Loucy (cell line): ENCODE measurements at regions not wholly inside any gene's neighbourhood (a gene's known extent, or its start where the extent isn't known, plus 50 kb on each side); places are given as distances from the start of the nearest gene placed in this dataset.

Source experiments
- H2AFZ ChIP-seq: fragments of 200-600 bp; sonication (generic); 2 replicates; pipeline ENCODE4 v1.6.0; 2016; ENCODE audit warnings: antibody characterized with exemption, mild to moderate bottlenecking, low read length, moderate library complexity
- H3F3A ChIP-seq: fragments of 200-600 bp; 2 replicates; pipeline ENCODE4 v1.6.0; 2016; ENCODE audit warnings: antibody characterized with exemption, low read depth, mild to moderate bottlenecking
- H3K27me3 ChIP-seq: fragments of 200-600 bp; sonication (generic); 2 replicates; pipeline ENCODE4 v1.6.1; 2014; ENCODE audit warnings: low read length, mild to moderate bottlenecking; ENCODE audit not compliant: insufficient read depth, poor library complexity, severe bottlenecking
- H3K36me3 ChIP-seq: fragments of 200-600 bp; sonication (generic); 2 replicates; pipeline ENCODE4 v1.6.1; 2016; ENCODE audit warnings: low read length; ENCODE audit not compliant: insufficient read depth
- H3K4me1 ChIP-seq: fragments of 200-600 bp; sonication (generic); 2 replicates; pipeline ENCODE4 v1.5.1; 2014; ENCODE audit warnings: low read length, mild to moderate bottlenecking; ENCODE audit not compliant: insufficient read depth, poor library complexity, severe bottlenecking
- H3K4me2 ChIP-seq: fragments of 200-600 bp; sonication (generic); 2 replicates; pipeline ENCODE4 v1.6.0; 2014; ENCODE audit warnings: antibody characterized with exemption, low read length, low read depth, mild to moderate bottlenecking; ENCODE audit not compliant: poor library complexity, severe bottlenecking
- H3K4me3 ChIP-seq: fragments of 200-600 bp; sonication (generic); 2 replicates; pipeline ENCODE4 v1.5.1; 2014; ENCODE audit warnings: low read length, mild to moderate bottlenecking, mixed read lengths; ENCODE audit not compliant: poor library complexity, severe bottlenecking
- H3K79me2 ChIP-seq: fragments of 200-600 bp; sonication (generic); 2 replicates; pipeline ENCODE4 v1.6.1; 2014; ENCODE audit warnings: low read length; ENCODE audit not compliant: insufficient read depth
- H3K9ac ChIP-seq: fragments of 200-600 bp; sonication (generic); 2 replicates; pipeline ENCODE4 v1.6.0; 2014; ENCODE audit warnings: mild to moderate bottlenecking, low read depth, low read length, moderate library complexity; ENCODE audit not compliant: poor library complexity, severe bottlenecking
- H3K9me2 ChIP-seq: fragments of 200-600 bp; sonication (generic); replicated peaks from 2 replicates; pipeline ENCODE4 v1.6.1; 2016; ENCODE audit warnings: low read depth, low read length, mixed read lengths
- H3K9me3 ChIP-seq: fragments of 200-600 bp; sonication (generic); 2 replicates; pipeline ENCODE4 v1.6.1; 2014; ENCODE audit warnings: mild to moderate bottlenecking, antibody characterized with exemption, low read length, low read depth; ENCODE audit not compliant: insufficient read depth
- H4K20me1 ChIP-seq: fragments of 200-600 bp; sonication (generic); 2 replicates; pipeline ENCODE4 v1.6.0; 2014; ENCODE audit warnings: antibody characterized with exemption, low read length, mild to moderate bottlenecking; ENCODE audit not compliant: insufficient read depth, poor library complexity, severe bottlenecking
- CTCF ChIP-seq: fragments of 200-600 bp; sonication (generic); conservative IDR thresholded peaks from 2 replicates; pipeline ENCODE4 v1.5.1; 2014; ENCODE audit warnings: mild to moderate bottlenecking, antibody characterized with exemption, low read length
- EZH2phosphoT487 ChIP-seq: fragments of 200-600 bp; IDR thresholded peaks from 2 replicates; pipeline ENCODE4 v1.6.1; 2018; ENCODE audit warnings: antibody characterized with exemption, mild to moderate bottlenecking, moderate library complexity, borderline replicate concordance

- Histone ChIP-seq H3K4me3 (no peak overlapping the region), H3K9ac (no peak overlapping the region), H3F3A (no peaks in the 10 kb centered on the region), H3K27me3 (no peaks in the 10 kb centered on the region), H3K4me1 (no peaks in the 10 kb centered on the region), H3K9me3 (no peaks in the 10 kb centered on the region), H3K36me3 (no peaks in the 10 kb centered on the region), H3K4me2 (no peak overlapping the region), H3K79me2 (no peaks in the 10 kb centered on the region), H3K9me2 (no peaks in the 10 kb centered on the region), H4K20me1 (no peaks in the 10 kb centered on the region), H2AFZ (no peak overlapping the region)
- TF ChIP-seq CTCF (no peak), EZH2phosphoT487 (no peak)
These were observed 74.9 kb upstream of the NSMCE3 start for GRCh38 chr15:29344474-29344873.

GRCh38 chr15:29343229-29343628 is 73.6 kb upstream of the NSMCE3 start:
- H4K20me1 ChIP-seq, result no peaks in the 10 kb centered on the region
- no peaks in the 10 kb centered on the region for H3K9me3 ChIP-seq
- H3K79me2 ChIP-seq, result no peaks in the 10 kb centered on the region
- H3K4me3 ChIP-seq, result no peak overlapping the region
- H3K9me2 ChIP-seq, result no peaks in the 10 kb centered on the region
- no peak overlapping the region for H3K4me2 ChIP-seq
- no peak overlapping the region for H3K9ac ChIP-seq
- H3K27me3 ChIP-seq, result no peaks in the 10 kb centered on the region
- H3K4me1 ChIP-seq, result no peaks in the 10 kb centered on the region
- no peaks in the 10 kb centered on the region for H3K36me3 ChIP-seq
- no peaks in the 10 kb centered on the region for H3F3A ChIP-seq
- TF ChIP-seq EZH2phosphoT487 (no peak), CTCF (no peak)
- H2AFZ ChIP-seq, result no peak overlapping the region

GRCh38 chr15:29342201-29342600 is 72.6 kb upstream of the NSMCE3 start:
- no peaks in the 10 kb centered on the region for H3K36me3 ChIP-seq
- H3K4me1 ChIP-seq, result no peaks in the 10 kb centered on the region
- no peaks in the 10 kb centered on the region for H4K20me1 ChIP-seq
- H3K4me2 ChIP-seq, result no peak overlapping the region
- no peak for TF ChIP-seq EZH2phosphoT487
- no peak for TF ChIP-seq CTCF
- H3K79me2 ChIP-seq, result no peaks in the 10 kb centered on the region
- no peaks in the 10 kb centered on the region for H3F3A ChIP-seq
- no peaks in the 10 kb centered on the region for H3K9me2 ChIP-seq
- H3K27me3 ChIP-seq, result no peaks in the 10 kb centered on the region
- no peak overlapping the region for H2AFZ ChIP-seq
- no peak overlapping the region for H3K9ac ChIP-seq
- no peaks in the 10 kb centered on the region for H3K9me3 ChIP-seq
- H3K4me3 ChIP-seq, result no peak overlapping the region
